ENCODE measurements at regions not wholly inside any gene's neighbourhood (a gene's known extent, or its start where the extent isn't known, plus 50 kb on each side); places are given as distances from the start of the nearest gene placed in this dataset.

GRCh38 chr3:78134496-78134895, 1094.6 kb downstream of the ROBO2 start:
- ChIA-PET CTCF (no interaction called here), POLR2A (no interaction called here)

GRCh38 chr3:78139166-78139565, 1099.3 kb downstream of the ROBO2 start:
- POLR2A ChIA-PET, result no interaction called here

GRCh38 chr3:78140274-78140673, 1100.4 kb downstream of the ROBO2 start:
- POLR2A ChIA-PET, result no interaction called here
- CTCF ChIA-PET, result no interaction called here

More at GRCh38 chr3:78139166-78139565, 1099.3 kb downstream of the ROBO2 start:
- CTCF ChIA-PET, result no interaction called here

DNA sequence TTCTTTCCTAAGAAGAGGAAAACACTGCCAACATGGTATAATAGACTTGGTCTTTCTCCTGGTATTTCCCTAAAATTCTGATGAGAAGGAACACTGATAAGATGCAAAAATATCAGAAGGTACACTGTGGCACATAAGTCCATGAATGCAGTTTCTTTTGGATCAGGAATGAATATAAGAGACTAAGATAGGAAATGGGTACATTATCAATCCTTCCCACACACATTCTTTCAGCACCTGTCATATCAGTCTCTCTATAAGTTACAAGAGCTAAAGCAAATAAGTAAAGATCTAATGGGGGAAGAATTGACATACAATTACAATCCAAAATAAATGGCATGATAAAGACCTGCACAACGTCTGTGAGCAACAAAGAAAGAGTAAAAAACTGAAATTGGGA, 1101.0 kb downstream of the ROBO2 start:
- POLR2A ChIA-PET, result no interaction called here
- CTCF ChIA-PET, result no interaction called here

GRCh38 chr3:78141269-78141668, 1101.4 kb downstream of the ROBO2 start:
- POLR2A ChIA-PET, result no interaction called here

DNA sequence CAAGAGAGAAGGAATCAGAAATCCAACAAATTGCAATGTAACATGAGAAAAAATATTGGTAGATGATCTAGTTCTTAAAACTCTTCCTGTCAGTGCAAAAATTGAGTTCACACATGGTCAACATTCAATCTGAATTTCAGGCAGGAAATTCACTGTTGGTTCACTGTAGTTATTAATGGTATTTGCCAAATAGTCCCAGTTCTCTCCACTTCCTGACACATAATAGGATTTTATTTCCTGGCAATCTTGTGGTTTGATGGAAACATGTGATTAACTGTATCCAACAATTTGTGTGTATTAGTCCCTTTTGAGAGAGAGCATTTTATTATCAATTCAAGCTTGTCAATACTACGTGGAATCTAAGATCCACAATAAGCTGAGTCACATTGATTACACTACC, 1103.1 kb downstream of the ROBO2 start:
- CTCF ChIA-PET, result no interaction called here
- POLR2A ChIA-PET, result no interaction called here

More at GRCh38 chr3:78141269-78141668, 1101.4 kb downstream of the ROBO2 start:
- CTCF ChIA-PET, result no interaction called here

DNA sequence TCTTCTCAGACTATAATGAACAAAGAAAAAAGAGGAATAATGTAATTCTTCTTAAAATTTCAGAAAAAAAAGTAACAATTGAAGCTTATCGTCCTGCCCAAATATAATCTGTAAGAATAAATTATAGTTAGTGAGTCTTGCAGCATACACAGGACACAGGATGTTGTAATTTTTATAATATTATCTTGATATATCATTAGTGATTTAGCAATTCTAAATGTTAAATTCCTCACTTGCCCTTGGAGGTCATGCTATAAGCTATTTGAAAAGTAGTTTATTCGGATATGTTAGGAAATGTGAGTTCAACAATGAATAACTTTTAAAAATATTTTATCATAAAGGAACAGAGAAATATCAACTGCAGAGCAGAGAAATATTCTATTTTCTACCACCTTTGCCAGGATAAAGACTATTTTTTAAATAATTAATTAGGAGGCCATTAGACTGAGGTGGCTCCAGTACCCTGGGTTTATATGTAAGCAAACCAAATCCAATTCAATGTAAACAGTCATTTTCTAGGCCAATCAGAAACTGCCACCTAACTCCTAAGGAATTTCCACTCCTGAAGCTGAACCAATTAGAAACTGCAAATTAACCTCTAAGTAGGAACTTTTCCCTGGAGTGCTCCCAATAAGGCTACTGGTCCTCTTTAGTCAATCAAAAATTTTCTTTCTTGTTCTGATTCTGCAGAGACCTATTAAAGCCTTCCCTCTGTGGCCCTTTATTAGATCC, 1109.3 kb downstream of the ROBO2 start:
- ChIA-PET POLR2A (no interaction called here), CTCF (no interaction called here)

DNA sequence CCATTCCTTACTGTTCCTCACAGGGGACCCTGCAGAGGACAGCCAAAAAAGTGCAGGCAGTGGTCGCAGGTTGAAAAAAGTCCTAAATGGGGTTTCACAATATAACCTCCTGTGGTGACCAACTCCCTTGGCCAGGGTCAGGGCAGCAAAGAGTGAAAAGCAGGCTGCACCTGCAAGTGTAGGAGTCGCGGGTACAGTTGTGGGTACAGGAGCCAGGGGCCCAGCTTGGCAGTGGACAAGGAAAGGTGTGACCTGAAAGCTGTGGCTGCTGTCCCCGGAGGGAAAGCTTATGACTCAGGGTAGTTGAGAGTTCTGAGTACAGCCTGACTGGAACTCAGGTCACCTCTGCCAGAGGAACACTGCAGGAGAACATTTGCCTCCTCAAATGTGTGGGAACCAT, 1114.1 kb downstream of the ROBO2 start:
- ChIA-PET CTCF (no interaction called here), POLR2A (no interaction called here)

GRCh38 chr3:78154521-78155186, 1114.8 kb downstream of the ROBO2 start:
- ChIA-PET POLR2A (no interaction called here), CTCF (no interaction called here)

GRCh38 chr3:78161736-78162135, 1121.8 kb downstream of the ROBO2 start:
- ChIA-PET CTCF (no interaction called here), POLR2A (no interaction called here)

- CTCF ChIA-PET, result no interaction called here
- POLR2A ChIA-PET, result no interaction called here
Measured at GRCh38 chr3:78163379-78163778, 1123.5 kb downstream of the ROBO2 start.

- POLR2A ChIA-PET, result no interaction called here
- CTCF ChIA-PET, result no interaction called here
Measured at GRCh38 chr3:78165876-78166275, 1126.0 kb downstream of the ROBO2 start.

- ChIA-PET CTCF (no interaction called here), POLR2A (no interaction called here)
Measured at GRCh38 chr3:78174821-78175220, 1134.9 kb downstream of the ROBO2 start.

DNA sequence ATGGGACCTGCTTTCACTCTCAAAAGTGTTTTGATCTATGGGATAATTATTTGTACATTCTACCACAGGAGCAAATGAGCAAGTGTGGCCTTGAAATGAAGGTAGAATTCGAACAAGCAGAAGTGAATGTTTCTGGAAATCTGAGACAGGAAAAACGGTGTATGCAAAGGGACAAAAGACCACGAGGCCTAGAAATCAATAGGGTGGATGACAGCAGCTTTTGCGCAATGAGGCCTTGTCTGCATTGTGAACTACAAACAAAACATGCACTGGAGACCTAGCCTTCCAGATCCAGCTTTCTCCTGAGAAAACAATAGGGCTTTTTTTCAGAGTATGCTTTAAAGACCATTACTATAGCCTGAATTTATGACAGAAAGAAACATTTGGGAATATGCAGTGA, 1137.0 kb downstream of the ROBO2 start:
- CTCF ChIA-PET, result no interaction called here

GRCh38 chr3:78177780-78178179, 1137.9 kb downstream of the ROBO2 start:
- POLR2A ChIA-PET, result no interaction called here
- CTCF ChIA-PET, result no interaction called here

More for the DNA sequence above, 1137.0 kb downstream of the ROBO2 start:
- POLR2A ChIA-PET, result no interaction called here

- POLR2A ChIA-PET, result no interaction called here
Measured at GRCh38 chr3:78178209-78178608, 1138.3 kb downstream of the ROBO2 start.

GRCh38 chr3:78178740-78179363, 1139.0 kb downstream of the ROBO2 start:
- ChIA-PET CTCF (no interaction called here), POLR2A (no interaction called here)

More at GRCh38 chr3:78178209-78178608, 1138.3 kb downstream of the ROBO2 start:
- CTCF ChIA-PET, result no interaction called here

DNA sequence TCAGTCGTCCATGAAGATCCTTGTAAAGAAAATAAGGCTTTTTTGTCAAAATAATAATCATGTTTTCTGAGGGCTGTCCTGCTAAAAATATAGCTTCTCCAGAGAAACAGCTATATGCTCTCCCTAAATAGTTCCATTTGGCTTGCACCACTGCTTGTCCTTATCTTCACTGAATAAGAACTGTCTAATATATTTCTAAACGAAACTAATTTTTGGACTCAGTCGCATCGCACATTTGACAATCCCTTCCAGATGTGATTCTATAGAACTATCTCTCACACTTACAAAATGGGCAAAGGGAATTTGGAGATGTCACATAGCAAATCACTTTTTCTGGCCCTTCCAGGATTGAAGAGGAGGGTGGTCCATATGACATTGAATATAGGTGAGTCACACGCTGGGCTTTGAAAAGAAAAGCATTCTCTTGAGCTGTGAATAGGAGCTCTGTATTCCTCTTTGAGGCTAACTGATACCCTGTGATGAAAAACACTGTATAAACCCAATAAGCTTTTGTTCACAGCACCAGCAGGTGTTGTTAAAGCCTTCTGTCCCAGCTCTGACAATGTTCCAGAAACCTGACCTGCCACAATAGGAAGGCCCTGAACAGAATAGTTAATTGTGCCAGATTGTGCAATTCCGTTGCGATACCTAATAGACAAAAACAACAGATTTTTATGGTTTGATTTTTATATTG, 1144.2 kb downstream of the ROBO2 start:
- CTCF ChIA-PET, result no interaction called here
- POLR2A ChIA-PET, result no interaction called here

DNA sequence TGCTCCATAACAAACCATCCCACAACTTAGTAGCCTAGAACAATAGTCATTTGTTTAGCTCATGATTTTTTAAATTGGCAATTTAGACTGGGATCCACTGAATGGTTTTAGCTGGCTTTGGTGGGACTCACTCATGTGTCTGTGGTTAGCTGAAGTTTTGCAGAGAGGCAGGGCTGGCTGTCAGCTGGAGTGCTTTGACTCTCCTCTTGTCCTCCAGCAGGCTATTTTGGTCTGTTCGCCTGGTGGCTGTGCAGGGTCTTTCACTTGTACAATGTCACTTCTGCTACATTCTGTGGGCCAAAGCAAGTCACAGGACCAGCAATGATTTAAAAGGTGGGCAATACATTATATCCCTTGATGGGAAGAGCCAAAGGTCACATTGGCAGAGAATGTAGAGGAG, 1146.5 kb downstream of the ROBO2 start:
- ChIA-PET CTCF (no interaction called here), POLR2A (no interaction called here)

DNA sequence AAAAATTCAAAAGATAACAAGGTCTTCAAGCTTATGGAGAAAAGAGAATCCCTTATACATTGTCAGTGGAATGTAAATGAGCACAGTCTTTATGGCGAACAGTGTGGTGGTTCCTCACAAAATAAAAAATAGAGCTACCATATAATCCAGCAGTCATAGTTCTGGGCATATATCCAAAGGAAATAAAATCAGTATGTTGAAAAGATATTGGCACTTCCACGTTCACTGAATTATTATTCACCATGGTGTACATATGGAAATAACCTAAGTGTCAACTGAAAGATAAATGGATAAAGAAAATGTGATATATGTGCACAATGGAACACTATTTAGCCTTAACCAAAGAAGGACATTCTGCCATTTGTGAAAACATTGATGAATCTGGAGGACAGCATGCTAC, 1161.2 kb downstream of the ROBO2 start:
- POLR2A ChIA-PET, result no interaction called here
- CTCF ChIA-PET, result no interaction called here

DNA sequence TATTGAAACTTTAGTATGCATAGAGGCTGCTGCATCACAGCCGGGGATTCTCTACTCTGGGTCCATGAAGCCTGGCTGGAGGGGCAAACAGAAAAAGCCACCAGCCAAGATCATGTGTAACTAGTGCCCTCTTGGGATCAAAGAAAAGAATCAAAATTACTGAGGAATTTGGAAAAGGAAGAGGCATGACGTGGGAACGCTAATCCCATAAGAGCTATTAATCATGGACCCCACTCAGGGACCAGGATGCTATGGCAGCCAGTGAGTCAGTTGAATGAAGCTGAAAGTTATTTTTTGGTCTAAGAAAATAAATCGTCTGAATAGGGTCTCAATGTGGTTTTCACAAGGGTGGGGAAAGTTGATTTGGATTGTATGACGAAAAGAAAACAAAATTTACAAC, 1165.1 kb downstream of the ROBO2 start:
- CTCF ChIA-PET, result no interaction called here
- POLR2A ChIA-PET, result no interaction called here
